HEK293 (cell line): ENCODE measurements at regions not wholly inside any gene's neighbourhood (a gene's known extent, or its start where the extent isn't known, plus 50 kb on each side); places are given as distances from the start of the nearest gene placed in this dataset.

ENCODE experiments used
- CTCF ChIA-PET: fragments of 350-600 bp; formaldehyde crosslinking; extraction: SDS; loops from one replicate; lab custom pipeline; 2021; ENCODE audit warnings: antibody characterized with exemption; lab: Yijun Ruan, JAX
- POLR2A ChIA-PET: fragments of 300-600 bp; formaldehyde crosslinking; extraction: SDS; loops from one replicate; lab custom pipeline; 2020; ENCODE audit warnings: antibody characterized with exemption, inconsistent platforms; lab: Yijun Ruan, JAX
- H3K27ac ChIP-seq: fragments of 200-500 bp; sonication (Bioruptor generic); 2 replicates; pipeline ENCODE4 v1.5.1; 2014; ENCODE audit warnings: low read depth, low read length, control low read depth, inconsistent platforms; ENCODE audit errors: extremely low read depth
- H3K36me3 ChIP-seq, 2 experiments: fragments of 200-500 bp in 1 of 2; sonication (Bioruptor generic) in 1 of 2; 1 replicate in 1 of 2; 2 replicates in 1 of 2; pipeline ENCODE4 v1.5.1; 2014 to 2017; ENCODE audit warnings: inconsistent platforms in 2 of 2, low read length in 2 of 2; ENCODE audit not compliant: control insufficient read depth in 2 of 2, insufficient read depth in 1 of 2
- H3K4me1 ChIP-seq: fragments of 200-500 bp; sonication (Bioruptor generic); 2 replicates; pipeline ENCODE4 v1.5.1; 2014; ENCODE audit warnings: mild to moderate bottlenecking, low read length, inconsistent platforms; ENCODE audit not compliant: control insufficient read depth, insufficient read depth
- H3K4me3 ChIP-seq: 2 replicates; pipeline ENCODE4 v1.5.1; 2011; ENCODE audit warnings: low read depth, mild to moderate bottlenecking, control low read depth, low read length, moderate library complexity
- H3K9me3 ChIP-seq: fragments of 200-500 bp; sonication (Bioruptor generic); 2 replicates; pipeline ENCODE4 v1.5.1; 2014; ENCODE audit warnings: low read depth, low read length, inconsistent platforms; ENCODE audit not compliant: control insufficient read depth, insufficient read depth
- KLF1 ChIP-seq: fragments of 450-650 bp; formaldehyde crosslinking; IDR thresholded peaks from 2 replicates; pipeline ENCODE4 v1.5.1; 2016; ENCODE audit warnings: missing biosample characterization, missing genetic modification characterization
- OSR2 ChIP-seq: fragments of 450-650 bp; formaldehyde crosslinking; IDR thresholded peaks from 2 replicates; pipeline ENCODE4 v1.5.1; 2016; ENCODE audit warnings: missing biosample characterization, missing genetic modification characterization
- SALL2 ChIP-seq: fragments of 450-650 bp; formaldehyde crosslinking; IDR thresholded peaks from 2 replicates; pipeline ENCODE4 v1.5.0; 2017; ENCODE audit warnings: missing biosample characterization, mild to moderate bottlenecking, missing genetic modification characterization, borderline replicate concordance
- YY1 ChIP-seq: fragments of 450-650 bp; formaldehyde crosslinking; IDR thresholded peaks from 2 replicates; pipeline ENCODE4 v1.5.1; 2018; ENCODE audit warnings: missing biosample characterization, missing genetic modification characterization
- ZBTB10 ChIP-seq: fragments of 450-650 bp; formaldehyde crosslinking; IDR thresholded peaks from 2 replicates; pipeline ENCODE4 v1.5.1; 2016; ENCODE audit warnings: missing biosample characterization, missing genetic modification characterization
- ZFP41 ChIP-seq: fragments of 450-650 bp; formaldehyde crosslinking; IDR thresholded peaks from 2 replicates; pipeline ENCODE4 v1.5.1; 2016; ENCODE audit warnings: missing biosample characterization, missing genetic modification characterization, borderline replicate concordance
- ZFP69B ChIP-seq: fragments of 450-650 bp; formaldehyde crosslinking; IDR thresholded peaks from 2 replicates; pipeline ENCODE4 v1.5.1; 2016; ENCODE audit warnings: missing biosample characterization, missing genetic modification characterization
- ZIC2 ChIP-seq: fragments of 450-650 bp; formaldehyde crosslinking; IDR thresholded peaks from 2 replicates; pipeline ENCODE4 v1.5.1; 2016; ENCODE audit warnings: missing biosample characterization, missing genetic modification characterization
- ZNF112 ChIP-seq: fragments of 450-650 bp; formaldehyde crosslinking; IDR thresholded peaks from 2 replicates; pipeline ENCODE4 v1.5.0; 2017; ENCODE audit warnings: missing biosample characterization, missing genetic modification characterization
- ZNF16 ChIP-seq: fragments of 450-650 bp; formaldehyde crosslinking; IDR thresholded peaks from 2 replicates; pipeline ENCODE4 v1.5.1; 2016; ENCODE audit warnings: low read depth, missing biosample characterization, missing genetic modification characterization
- ZNF169 ChIP-seq: fragments of 450-650 bp; formaldehyde crosslinking; IDR thresholded peaks from 2 replicates; pipeline ENCODE4 v1.5.1; 2016; ENCODE audit warnings: missing biosample characterization, missing genetic modification characterization
- ZNF175 ChIP-seq: fragments of 450-650 bp; formaldehyde crosslinking; IDR thresholded peaks from 2 replicates; pipeline ENCODE4 v1.5.1; 2016; ENCODE audit warnings: missing biosample characterization, missing genetic modification characterization
- ZNF239 ChIP-seq: fragments of 450-650 bp; formaldehyde crosslinking; IDR thresholded peaks from 2 replicates; pipeline ENCODE4 v1.5.1; 2016; ENCODE audit warnings: missing biosample characterization, missing genetic modification characterization
- ZNF266 ChIP-seq: fragments of 450-650 bp; formaldehyde crosslinking; IDR thresholded peaks from 2 replicates; pipeline ENCODE4 v1.5.1; 2016; ENCODE audit warnings: missing biosample characterization, missing genetic modification characterization, low read depth
- ZNF580 ChIP-seq: fragments of 450-650 bp; formaldehyde crosslinking; IDR thresholded peaks from 2 replicates; pipeline ENCODE4 v1.5.1; 2016; ENCODE audit warnings: missing biosample characterization, missing genetic modification characterization
- ZNF596 ChIP-seq: fragments of 450-650 bp; IDR thresholded peaks from 2 replicates; pipeline ENCODE4 v1.5.0; 2018; ENCODE audit warnings: missing biosample characterization, mild to moderate bottlenecking, missing genetic modification characterization, moderate library complexity
- ZNF610 ChIP-seq: fragments of 450-650 bp; formaldehyde crosslinking; IDR thresholded peaks from 2 replicates; pipeline ENCODE4 v1.5.1; 2016; ENCODE audit warnings: missing biosample characterization, missing genetic modification characterization, borderline replicate concordance
- ZNF670 ChIP-seq: fragments of 450-650 bp; formaldehyde crosslinking; IDR thresholded peaks from 2 replicates; pipeline ENCODE4 v1.5.1; 2016; ENCODE audit warnings: missing biosample characterization, missing genetic modification characterization, low read depth
- ZNF707 ChIP-seq: fragments of 450-650 bp; formaldehyde crosslinking; IDR thresholded peaks from 2 replicates; pipeline ENCODE4 v1.5.1; 2016; ENCODE audit warnings: missing biosample characterization, missing genetic modification characterization
- ZNF830 ChIP-seq: fragments of 450-650 bp; IDR thresholded peaks from 2 replicates; pipeline ENCODE4 v1.5.0; 2018; ENCODE audit warnings: missing biosample characterization, missing genetic modification characterization, low read depth, mild to moderate bottlenecking, moderate library complexity
- ZNF837 ChIP-seq: fragments of 450-650 bp; formaldehyde crosslinking; IDR thresholded peaks from 2 replicates; pipeline ENCODE4 v1.5.1; 2016; ENCODE audit warnings: missing biosample characterization, missing genetic modification characterization
- TF ChIP-seq, protein P1 (sequence below): fragments of 450-650 bp; formaldehyde crosslinking; IDR thresholded peaks from 2 replicates; pipeline ENCODE4 v1.5.1; 2016; ENCODE audit warnings: missing biosample characterization, missing genetic modification characterization
- TF ChIP-seq, protein P2 (sequence below): fragments of 450-650 bp; formaldehyde crosslinking; IDR thresholded peaks from 2 replicates; pipeline ENCODE4 v1.5.1; 2017; ENCODE audit warnings: missing biosample characterization, missing genetic modification characterization

DNA sequence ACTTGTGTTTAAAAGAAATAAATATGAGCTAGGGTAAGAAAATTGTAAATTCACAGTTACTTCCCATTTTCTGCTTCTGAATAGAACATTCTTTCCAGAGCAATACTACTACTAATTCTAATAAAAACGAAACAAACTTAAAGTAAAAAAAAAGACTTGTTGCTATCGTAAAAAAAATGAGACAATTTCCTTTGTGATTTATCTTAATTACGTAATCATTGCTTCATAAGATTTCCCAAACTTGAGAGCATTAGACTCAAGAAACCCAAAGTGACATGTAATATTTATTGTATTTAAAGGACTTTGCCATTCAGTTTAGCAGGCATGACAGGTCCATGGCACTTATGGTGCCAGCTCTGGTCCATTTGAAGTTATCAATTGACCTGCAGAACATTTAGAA, 153.8 kb downstream of the AQP4 start (continued):
- TF ChIP-seq, protein P1, sequence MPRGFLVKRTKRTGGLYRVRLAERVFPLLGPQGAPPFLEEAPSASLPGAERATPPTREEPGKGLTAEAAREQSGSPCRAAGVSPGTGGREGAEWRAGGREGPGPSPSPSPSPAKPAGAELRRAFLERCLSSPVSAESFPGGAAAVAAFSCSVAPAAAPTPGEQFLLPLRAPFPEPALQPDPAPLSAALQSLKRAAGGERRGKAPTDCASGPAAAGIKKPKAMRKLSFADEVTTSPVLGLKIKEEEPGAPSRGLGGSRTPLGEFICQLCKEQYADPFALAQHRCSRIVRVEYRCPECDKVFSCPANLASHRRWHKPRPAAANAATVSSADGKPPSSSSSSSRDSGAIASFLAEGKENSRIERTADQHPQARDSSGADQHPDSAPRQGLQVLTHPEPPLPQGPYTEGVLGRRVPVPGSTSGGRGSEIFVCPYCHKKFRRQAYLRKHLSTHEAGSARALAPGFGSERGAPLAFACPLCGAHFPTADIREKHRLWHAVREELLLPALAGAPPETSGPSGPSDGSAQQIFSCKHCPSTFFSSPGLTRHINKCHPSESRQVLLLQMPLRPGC (tag by site-specific recombination), result no peak

DNA sequence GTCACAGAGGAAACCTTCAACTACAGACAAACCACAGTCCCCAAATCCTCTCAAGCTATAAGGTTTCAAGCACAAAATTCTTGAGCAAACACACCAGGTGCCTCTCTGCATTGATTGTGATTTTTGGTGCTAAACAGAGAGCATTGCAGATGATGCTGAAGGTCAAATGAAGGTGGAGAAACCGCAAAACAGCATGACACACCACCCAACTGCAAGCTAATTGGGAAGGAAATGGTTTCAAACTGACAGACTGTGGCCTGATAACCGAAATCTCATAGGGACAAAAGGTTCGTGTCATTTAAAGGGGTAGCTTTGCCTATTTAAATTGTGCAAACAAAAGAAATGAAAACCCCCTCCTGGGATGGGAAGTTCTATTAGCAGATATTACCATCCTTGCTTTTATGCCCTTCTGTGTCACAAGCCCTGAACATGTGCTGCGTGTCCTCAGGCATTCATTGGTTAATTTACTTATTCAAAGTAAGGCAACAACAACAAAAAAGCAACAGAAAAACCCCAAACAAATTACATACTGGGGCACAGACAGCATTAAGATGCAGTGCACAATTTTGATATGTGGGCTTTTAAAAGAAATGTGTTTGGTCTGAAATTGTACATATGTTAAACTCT, 154.9 kb downstream of the AQP4 start:
- CTCF ChIA-PET, result no interaction called here
- no peak overlapping the region for H3K27ac ChIP-seq
- no peaks in the 10 kb centered on the region for H3K36me3 ChIP-seq
- no peak overlapping the region for H3K4me3 ChIP-seq
- H3K9me3 ChIP-seq, result no peaks in the 10 kb centered on the region
- H3K4me1 ChIP-seq, result peaks cover 13% of the 10 kb centered on the region
- TF ChIP-seq ZIC2 (0 out of 2 replicates have a peak, but pooled peaks have one; percentile 21), ZNF112 (no peak)
- POLR2A ChIA-PET, result interaction anchor here (0.5 kb wide), 2 partner anchors 66 to 162 kb away, joined by 3 to 4 read pairs; partner anchors contain the start of gene KCTD1

DNA sequence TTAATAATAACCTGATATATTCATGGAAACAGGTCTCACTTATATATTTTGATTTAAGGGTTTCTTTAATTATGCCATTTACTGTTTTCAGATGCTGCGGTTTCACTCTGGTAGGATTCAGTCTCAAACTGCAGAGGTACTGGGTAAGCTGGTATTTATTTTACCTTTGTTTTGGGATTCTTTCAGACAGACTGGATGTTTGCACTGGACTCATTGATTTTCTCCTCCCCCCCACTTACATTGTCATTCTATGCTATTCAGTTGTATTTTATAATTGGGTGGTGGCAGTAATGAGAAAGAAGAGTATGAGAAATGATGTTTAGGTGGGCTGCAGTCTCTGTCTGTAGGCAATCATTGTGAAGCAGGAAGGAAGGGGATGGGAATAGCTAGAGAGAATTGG, 155.6 kb downstream of the AQP4 start:
- ChIA-PET POLR2A (interaction anchor here (0.5 kb wide), 2 partner anchors 67 to 162 kb away, joined by 3 to 4 read pairs; partner anchors contain the start of gene KCTD1), CTCF (interaction anchor here (1.2 kb wide), 1 partner anchor 10 kb away, joined by 3 read pairs; no protein-coding TSS in a partner anchor)
- Histone ChIP-seq H3K9me3 (no peaks in the 10 kb centered on the region), H3K4me1 (peaks cover 13% of the 10 kb centered on the region), H3K36me3 (no peaks in the 10 kb centered on the region), H3K4me3 (no peak overlapping the region), H3K27ac (no peak overlapping the region)
- TF ChIP-seq, protein P2, sequence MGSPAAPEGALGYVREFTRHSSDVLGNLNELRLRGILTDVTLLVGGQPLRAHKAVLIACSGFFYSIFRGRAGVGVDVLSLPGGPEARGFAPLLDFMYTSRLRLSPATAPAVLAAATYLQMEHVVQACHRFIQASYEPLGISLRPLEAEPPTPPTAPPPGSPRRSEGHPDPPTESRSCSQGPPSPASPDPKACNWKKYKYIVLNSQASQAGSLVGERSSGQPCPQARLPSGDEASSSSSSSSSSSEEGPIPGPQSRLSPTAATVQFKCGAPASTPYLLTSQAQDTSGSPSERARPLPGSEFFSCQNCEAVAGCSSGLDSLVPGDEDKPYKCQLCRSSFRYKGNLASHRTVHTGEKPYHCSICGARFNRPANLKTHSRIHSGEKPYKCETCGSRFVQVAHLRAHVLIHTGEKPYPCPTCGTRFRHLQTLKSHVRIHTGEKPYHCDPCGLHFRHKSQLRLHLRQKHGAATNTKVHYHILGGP (tag by site-specific recombination), result no peak
- TF ChIP-seq ZNF596 (tag by site-specific recombination) (no peak), ZNF175 (tag by site-specific recombination) (no peak), ZNF169 (tag by site-specific recombination) (no peak), ZBTB10 (tag by site-specific recombination) (no peak), ZNF610 (no peak), ZNF266 (tag by site-specific recombination) (no peak), SALL2 (no peak), ZNF837 (tag by site-specific recombination) (no peak), ZNF580 (tag by site-specific recombination) (no peak), KLF1 (tag by site-specific recombination) (no peak), ZNF830 (no peak), ZNF239 (tag by site-specific recombination) (no peak), ZNF707 (tag by site-specific recombination) (no peak), ZNF16 (tag by site-specific recombination) (no peak), ZFP41 (tag by site-specific recombination) (no peak), OSR2 (tag by site-specific recombination) (no peak), ZFP69B (no peak), YY1 (tag by site-specific recombination) (no peak), ZNF670 (tag by site-specific recombination) (no peak)
